GM23338 (cell line): ENCODE measurements at regions not wholly inside any gene's neighbourhood (a gene's known extent, or its start where the extent isn't known, plus 50 kb on each side); places are given as distances from the start of the nearest gene placed in this dataset.

Experiments
- ATAC-seq: fragments of 200-7000 bp; cut with Tn5 transposase; 3 replicates; pipeline ENCODE4 v1.9.1; 2020
- DNase-seq: peaks from one replicate; pipeline ENCODE4 v3.0.0-alpha.2; 2015; ENCODE audit warnings: low spot score
- H2AFZ ChIP-seq: fragments of 200-600 bp; sonication (generic); 2 replicates; pipeline ENCODE4 v1.8.0; 2016; ENCODE audit warnings: antibody characterized with exemption, mild to moderate bottlenecking, moderate library complexity
- H3F3A ChIP-seq: fragments of 200-600 bp; sonication (generic); replicated peaks from 2 replicates; pipeline ENCODE4 v1.8.0; 2017; ENCODE audit warnings: antibody characterized with exemption, mixed run types, low read depth
- H3K27ac ChIP-seq: fragments of 200-600 bp; sonication (generic); 2 replicates; pipeline ENCODE4 v1.6.1; 2016; ENCODE audit warnings: low read depth
- H3K27me3 ChIP-seq: fragments of 200-600 bp; sonication (generic); 2 replicates; pipeline ENCODE4 v1.8.0; 2016; ENCODE audit warnings: mild to moderate bottlenecking, mixed run types, moderate library complexity; ENCODE audit not compliant: insufficient read depth
- H3K36me3 ChIP-seq: fragments of 200-600 bp; sonication (generic); 2 replicates; pipeline ENCODE4 v1.8.0; 2016; ENCODE audit warnings: mild to moderate bottlenecking; ENCODE audit not compliant: insufficient read depth
- H3K4me1 ChIP-seq: fragments of 200-600 bp; sonication (generic); 2 replicates; pipeline ENCODE4 v1.8.0; 2016; ENCODE audit warnings: mild to moderate bottlenecking, moderate library complexity; ENCODE audit not compliant: insufficient read depth
- H3K4me2 ChIP-seq: fragments of 200-600 bp; sonication (generic); 2 replicates; pipeline ENCODE4 v1.7.1; 2017; ENCODE audit warnings: mixed run types
- H3K4me3 ChIP-seq: fragments of 200-600 bp; sonication (generic); 2 replicates; pipeline ENCODE4 v1.6.1; 2016; ENCODE audit warnings: mixed run types
- H3K79me2 ChIP-seq: fragments of 200-600 bp; sonication (generic); replicated peaks from 2 replicates; pipeline ENCODE4 v1.8.0; 2017; ENCODE audit warnings: mild to moderate bottlenecking; ENCODE audit not compliant: insufficient read depth
- H3K9me2 ChIP-seq: fragments of 200-600 bp; sonication (generic); 2 replicates; pipeline ENCODE4 v1.8.0; 2017; ENCODE audit not compliant: insufficient read depth
- H4K20me1 ChIP-seq: fragments of 200-600 bp; sonication (generic); replicated peaks from 2 replicates; pipeline ENCODE4 v1.8.0; 2017; ENCODE audit warnings: mild to moderate bottlenecking; ENCODE audit not compliant: insufficient read depth
- H3K27ac Mint-ChIP-seq: 2 replicates; pipeline ENCODE4 v1.8.0; 2020; ENCODE audit warnings: inconsistent platforms, mild to moderate bottlenecking, moderate library complexity, mixed read lengths
- H3K27me3 Mint-ChIP-seq: 3 replicates; pipeline ENCODE4 v1.8.0; 2022; ENCODE audit warnings: low read depth, mild to moderate bottlenecking, moderate library complexity, mixed read lengths, inconsistent platforms; ENCODE audit not compliant: insufficient read depth, poor library complexity
- H3K36me3 Mint-ChIP-seq: 3 replicates; pipeline ENCODE4 v1.8.0; 2021; ENCODE audit warnings: low read depth, mild to moderate bottlenecking, inconsistent platforms, moderate library complexity, mixed read lengths
- H3K4me1 Mint-ChIP-seq: 3 replicates; pipeline ENCODE4 v1.8.0; 2020; ENCODE audit warnings: mild to moderate bottlenecking, inconsistent platforms, mixed read lengths
- H3K4me3 Mint-ChIP-seq: 3 replicates; pipeline ENCODE4 v1.8.0; 2021; ENCODE audit warnings: moderate library complexity, mild to moderate bottlenecking, inconsistent platforms, mixed read lengths
- H3K9me3 Mint-ChIP-seq: 3 replicates; pipeline ENCODE4 v1.8.0; 2020; ENCODE audit warnings: moderate library complexity, mild to moderate bottlenecking, inconsistent platforms, mixed read lengths
- CREB1 ChIP-seq: fragments of 250-450 bp; sonication (Bioruptor Pico); IDR thresholded peaks from 2 replicates; pipeline ENCODE4 v1.5.0; 2020; ENCODE audit warnings: low read depth, mild to moderate bottlenecking, moderate library complexity
- EZH2 ChIP-seq: fragments of 200-600 bp; sonication (generic); IDR thresholded peaks from one replicate; pipeline ENCODE4 v1.8.0; 2017; ENCODE audit warnings: antibody characterized with exemption, mild to moderate bottlenecking, low read depth; ENCODE audit not compliant: unreplicated experiment
- EZH2phosphoT487 ChIP-seq: fragments of 200-600 bp; sonication (generic); IDR thresholded peaks from one replicate; pipeline ENCODE4 v1.8.1; 2018; ENCODE audit warnings: antibody characterized with exemption; ENCODE audit not compliant: unreplicated experiment
- JUNB ChIP-seq: IDR thresholded peaks from one replicate; pipeline ENCODE4 v1.6.1; 2016; ENCODE audit warnings: antibody characterized with exemption; ENCODE audit not compliant: unreplicated experiment
- POLR2AphosphoS5 ChIP-seq: IDR thresholded peaks from 2 replicates; pipeline ENCODE4 v1.6.1; 2016; ENCODE audit warnings: antibody characterized with exemption, low read depth
- STAT1 ChIP-seq: IDR thresholded peaks from one replicate; pipeline ENCODE4 v1.6.1; 2016; ENCODE audit warnings: antibody characterized with exemption; ENCODE audit not compliant: unreplicated experiment
- ZNF114 ChIP-seq: fragments of 250-450 bp; sonication (Bioruptor Pico); IDR thresholded peaks from 2 replicates; pipeline ENCODE4 v1.5.0; 2020; ENCODE audit warnings: mild to moderate bottlenecking, moderate library complexity
- ZNF331 ChIP-seq: fragments of 250-450 bp; sonication (Bioruptor Pico); IDR thresholded peaks from 2 replicates; pipeline ENCODE4 v1.5.0; 2020; ENCODE audit warnings: low read depth, mild to moderate bottlenecking, moderate library complexity
- TF ChIP-seq, protein P1 (sequence below), 2 experiments: fragments of 200-600 bp in 1 of 2; sonication (generic) in 1 of 2; conservative IDR thresholded peaks; 2 replicates each; pipeline versions ENCODE4 v1.5.1 to v1.6.1; 2016 to 2017; ENCODE audit warnings: antibody characterized with exemption in 2 of 2, low read depth in 2 of 2, mild to moderate bottlenecking in 2 of 2, moderate library complexity in 1 of 2
- TF ChIP-seq, protein P2 (sequence below): IDR thresholded peaks from one replicate; pipeline ENCODE4 v1.6.1; 2018; ENCODE audit warnings: antibody characterized with exemption; ENCODE audit not compliant: unreplicated experiment
- TF ChIP-seq, protein P3 (sequence below): fragments of 250-450 bp; sonication (Bioruptor Pico); IDR thresholded peaks from 2 replicates; pipeline ENCODE4 v1.5.0; 2020; ENCODE audit warnings: mild to moderate bottlenecking, moderate library complexity

DNA sequence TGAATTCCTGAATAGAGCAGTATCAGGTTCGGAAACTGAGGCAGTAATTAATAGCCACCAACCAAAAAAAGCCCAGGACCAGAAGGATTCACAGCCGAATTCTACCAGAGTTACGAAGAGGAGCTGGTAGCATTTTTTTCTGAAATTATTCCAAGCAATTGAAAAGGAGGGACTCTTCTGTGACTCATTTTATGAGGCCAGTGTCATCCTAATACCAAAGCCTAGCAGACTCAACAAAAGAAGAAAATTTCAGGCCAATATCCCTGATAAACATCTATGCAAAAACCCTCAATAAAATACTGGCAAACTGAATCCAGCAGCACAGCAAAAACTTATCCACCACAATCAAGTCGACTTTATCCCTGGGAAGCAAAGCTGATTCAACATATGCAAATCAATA lies 202.3 kb upstream of the SLC16A7 start (continued):
- TF ChIP-seq, protein P1, sequence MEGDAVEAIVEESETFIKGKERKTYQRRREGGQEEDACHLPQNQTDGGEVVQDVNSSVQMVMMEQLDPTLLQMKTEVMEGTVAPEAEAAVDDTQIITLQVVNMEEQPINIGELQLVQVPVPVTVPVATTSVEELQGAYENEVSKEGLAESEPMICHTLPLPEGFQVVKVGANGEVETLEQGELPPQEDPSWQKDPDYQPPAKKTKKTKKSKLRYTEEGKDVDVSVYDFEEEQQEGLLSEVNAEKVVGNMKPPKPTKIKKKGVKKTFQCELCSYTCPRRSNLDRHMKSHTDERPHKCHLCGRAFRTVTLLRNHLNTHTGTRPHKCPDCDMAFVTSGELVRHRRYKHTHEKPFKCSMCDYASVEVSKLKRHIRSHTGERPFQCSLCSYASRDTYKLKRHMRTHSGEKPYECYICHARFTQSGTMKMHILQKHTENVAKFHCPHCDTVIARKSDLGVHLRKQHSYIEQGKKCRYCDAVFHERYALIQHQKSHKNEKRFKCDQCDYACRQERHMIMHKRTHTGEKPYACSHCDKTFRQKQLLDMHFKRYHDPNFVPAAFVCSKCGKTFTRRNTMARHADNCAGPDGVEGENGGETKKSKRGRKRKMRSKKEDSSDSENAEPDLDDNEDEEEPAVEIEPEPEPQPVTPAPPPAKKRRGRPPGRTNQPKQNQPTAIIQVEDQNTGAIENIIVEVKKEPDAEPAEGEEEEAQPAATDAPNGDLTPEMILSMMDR (conservative IDR thresholded peaks at IDR 0.05; ENCODE audit: low read depth in 2 of 2), result no peak
- no peak for TF ChIP-seq CREB1

DNA sequence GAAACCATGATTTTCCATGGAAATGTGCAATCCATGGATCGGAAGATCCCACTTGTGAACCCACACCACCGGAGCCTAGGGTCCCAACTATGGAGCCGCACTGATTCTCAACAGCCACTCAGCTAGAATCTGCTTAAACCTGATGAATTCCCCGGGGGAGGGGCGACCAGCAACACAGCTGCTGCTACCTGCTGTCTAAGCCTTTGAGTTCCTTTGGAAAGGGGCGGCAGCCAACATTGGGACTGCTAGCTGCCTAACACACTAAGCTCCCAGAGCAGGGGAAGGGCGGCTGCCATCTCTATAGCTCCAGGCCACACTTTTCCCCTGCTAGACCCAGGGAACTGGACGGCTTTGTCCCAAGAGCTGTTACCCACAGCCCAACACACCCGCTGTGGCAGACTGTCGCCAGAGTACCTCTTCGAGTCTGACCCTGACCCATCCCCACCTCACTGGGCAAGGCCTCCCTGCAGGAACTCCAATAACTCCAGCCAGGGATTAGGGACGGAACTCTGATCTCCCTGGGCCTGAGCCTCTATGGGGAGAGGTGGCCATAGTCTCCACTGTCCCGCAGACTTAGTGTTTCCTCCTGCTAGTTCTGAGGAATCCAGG lies 205.8 kb upstream of the SLC16A7 start:
- DNase-seq, result peak; percentile 26
- Histone ChIP-seq H3K27ac (no peak overlapping the region), H3K4me1 (peaks cover 10% of the 10 kb centered on the region), H3F3A (no peaks in the 10 kb centered on the region), H3K27me3 (no peaks in the 10 kb centered on the region), H3K4me3 (no peak overlapping the region), H3K79me2 (no peaks in the 10 kb centered on the region), H2AFZ (no peak overlapping the region), H3K9me2 (no peaks in the 10 kb centered on the region), H3K4me2 (no peak overlapping the region), H4K20me1 (no peaks in the 10 kb centered on the region), H3K36me3 (no peaks in the 10 kb centered on the region)
- Mint-ChIP-seq H3K36me3 (peaks cover 21% of the 10 kb centered on the region), H3K9me3 (peaks cover 21% of the 10 kb centered on the region), H3K27me3 (peaks cover 4% of the 10 kb centered on the region), H3K27ac (no peak overlapping the region), H3K4me1 (peaks cover 11% of the 10 kb centered on the region), H3K4me3 (no peak overlapping the region)
- no peak for ATAC-seq
- TF ChIP-seq CREB1 (no peak), ZNF331 (no peak), STAT1 (no peak), EZH2 (no peak), POLR2AphosphoS5 (no peak), ZNF114 (CRISPR knock-in tag) (no peak), JUNB (no peak), EZH2phosphoT487 (no peak)
- TF ChIP-seq, protein P2, sequence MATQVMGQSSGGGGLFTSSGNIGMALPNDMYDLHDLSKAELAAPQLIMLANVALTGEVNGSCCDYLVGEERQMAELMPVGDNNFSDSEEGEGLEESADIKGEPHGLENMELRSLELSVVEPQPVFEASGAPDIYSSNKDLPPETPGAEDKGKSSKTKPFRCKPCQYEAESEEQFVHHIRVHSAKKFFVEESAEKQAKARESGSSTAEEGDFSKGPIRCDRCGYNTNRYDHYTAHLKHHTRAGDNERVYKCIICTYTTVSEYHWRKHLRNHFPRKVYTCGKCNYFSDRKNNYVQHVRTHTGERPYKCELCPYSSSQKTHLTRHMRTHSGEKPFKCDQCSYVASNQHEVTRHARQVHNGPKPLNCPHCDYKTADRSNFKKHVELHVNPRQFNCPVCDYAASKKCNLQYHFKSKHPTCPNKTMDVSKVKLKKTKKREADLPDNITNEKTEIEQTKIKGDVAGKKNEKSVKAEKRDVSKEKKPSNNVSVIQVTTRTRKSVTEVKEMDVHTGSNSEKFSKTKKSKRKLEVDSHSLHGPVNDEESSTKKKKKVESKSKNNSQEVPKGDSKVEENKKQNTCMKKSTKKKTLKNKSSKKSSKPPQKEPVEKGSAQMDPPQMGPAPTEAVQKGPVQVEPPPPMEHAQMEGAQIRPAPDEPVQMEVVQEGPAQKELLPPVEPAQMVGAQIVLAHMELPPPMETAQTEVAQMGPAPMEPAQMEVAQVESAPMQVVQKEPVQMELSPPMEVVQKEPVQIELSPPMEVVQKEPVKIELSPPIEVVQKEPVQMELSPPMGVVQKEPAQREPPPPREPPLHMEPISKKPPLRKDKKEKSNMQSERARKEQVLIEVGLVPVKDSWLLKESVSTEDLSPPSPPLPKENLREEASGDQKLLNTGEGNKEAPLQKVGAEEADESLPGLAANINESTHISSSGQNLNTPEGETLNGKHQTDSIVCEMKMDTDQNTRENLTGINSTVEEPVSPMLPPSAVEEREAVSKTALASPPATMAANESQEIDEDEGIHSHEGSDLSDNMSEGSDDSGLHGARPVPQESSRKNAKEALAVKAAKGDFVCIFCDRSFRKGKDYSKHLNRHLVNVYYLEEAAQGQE, result no peak
- TF ChIP-seq, protein P1 (conservative IDR thresholded peaks at IDR 0.05; ENCODE audit: low read depth in 2 of 2), result no peak
- TF ChIP-seq, protein P3, sequence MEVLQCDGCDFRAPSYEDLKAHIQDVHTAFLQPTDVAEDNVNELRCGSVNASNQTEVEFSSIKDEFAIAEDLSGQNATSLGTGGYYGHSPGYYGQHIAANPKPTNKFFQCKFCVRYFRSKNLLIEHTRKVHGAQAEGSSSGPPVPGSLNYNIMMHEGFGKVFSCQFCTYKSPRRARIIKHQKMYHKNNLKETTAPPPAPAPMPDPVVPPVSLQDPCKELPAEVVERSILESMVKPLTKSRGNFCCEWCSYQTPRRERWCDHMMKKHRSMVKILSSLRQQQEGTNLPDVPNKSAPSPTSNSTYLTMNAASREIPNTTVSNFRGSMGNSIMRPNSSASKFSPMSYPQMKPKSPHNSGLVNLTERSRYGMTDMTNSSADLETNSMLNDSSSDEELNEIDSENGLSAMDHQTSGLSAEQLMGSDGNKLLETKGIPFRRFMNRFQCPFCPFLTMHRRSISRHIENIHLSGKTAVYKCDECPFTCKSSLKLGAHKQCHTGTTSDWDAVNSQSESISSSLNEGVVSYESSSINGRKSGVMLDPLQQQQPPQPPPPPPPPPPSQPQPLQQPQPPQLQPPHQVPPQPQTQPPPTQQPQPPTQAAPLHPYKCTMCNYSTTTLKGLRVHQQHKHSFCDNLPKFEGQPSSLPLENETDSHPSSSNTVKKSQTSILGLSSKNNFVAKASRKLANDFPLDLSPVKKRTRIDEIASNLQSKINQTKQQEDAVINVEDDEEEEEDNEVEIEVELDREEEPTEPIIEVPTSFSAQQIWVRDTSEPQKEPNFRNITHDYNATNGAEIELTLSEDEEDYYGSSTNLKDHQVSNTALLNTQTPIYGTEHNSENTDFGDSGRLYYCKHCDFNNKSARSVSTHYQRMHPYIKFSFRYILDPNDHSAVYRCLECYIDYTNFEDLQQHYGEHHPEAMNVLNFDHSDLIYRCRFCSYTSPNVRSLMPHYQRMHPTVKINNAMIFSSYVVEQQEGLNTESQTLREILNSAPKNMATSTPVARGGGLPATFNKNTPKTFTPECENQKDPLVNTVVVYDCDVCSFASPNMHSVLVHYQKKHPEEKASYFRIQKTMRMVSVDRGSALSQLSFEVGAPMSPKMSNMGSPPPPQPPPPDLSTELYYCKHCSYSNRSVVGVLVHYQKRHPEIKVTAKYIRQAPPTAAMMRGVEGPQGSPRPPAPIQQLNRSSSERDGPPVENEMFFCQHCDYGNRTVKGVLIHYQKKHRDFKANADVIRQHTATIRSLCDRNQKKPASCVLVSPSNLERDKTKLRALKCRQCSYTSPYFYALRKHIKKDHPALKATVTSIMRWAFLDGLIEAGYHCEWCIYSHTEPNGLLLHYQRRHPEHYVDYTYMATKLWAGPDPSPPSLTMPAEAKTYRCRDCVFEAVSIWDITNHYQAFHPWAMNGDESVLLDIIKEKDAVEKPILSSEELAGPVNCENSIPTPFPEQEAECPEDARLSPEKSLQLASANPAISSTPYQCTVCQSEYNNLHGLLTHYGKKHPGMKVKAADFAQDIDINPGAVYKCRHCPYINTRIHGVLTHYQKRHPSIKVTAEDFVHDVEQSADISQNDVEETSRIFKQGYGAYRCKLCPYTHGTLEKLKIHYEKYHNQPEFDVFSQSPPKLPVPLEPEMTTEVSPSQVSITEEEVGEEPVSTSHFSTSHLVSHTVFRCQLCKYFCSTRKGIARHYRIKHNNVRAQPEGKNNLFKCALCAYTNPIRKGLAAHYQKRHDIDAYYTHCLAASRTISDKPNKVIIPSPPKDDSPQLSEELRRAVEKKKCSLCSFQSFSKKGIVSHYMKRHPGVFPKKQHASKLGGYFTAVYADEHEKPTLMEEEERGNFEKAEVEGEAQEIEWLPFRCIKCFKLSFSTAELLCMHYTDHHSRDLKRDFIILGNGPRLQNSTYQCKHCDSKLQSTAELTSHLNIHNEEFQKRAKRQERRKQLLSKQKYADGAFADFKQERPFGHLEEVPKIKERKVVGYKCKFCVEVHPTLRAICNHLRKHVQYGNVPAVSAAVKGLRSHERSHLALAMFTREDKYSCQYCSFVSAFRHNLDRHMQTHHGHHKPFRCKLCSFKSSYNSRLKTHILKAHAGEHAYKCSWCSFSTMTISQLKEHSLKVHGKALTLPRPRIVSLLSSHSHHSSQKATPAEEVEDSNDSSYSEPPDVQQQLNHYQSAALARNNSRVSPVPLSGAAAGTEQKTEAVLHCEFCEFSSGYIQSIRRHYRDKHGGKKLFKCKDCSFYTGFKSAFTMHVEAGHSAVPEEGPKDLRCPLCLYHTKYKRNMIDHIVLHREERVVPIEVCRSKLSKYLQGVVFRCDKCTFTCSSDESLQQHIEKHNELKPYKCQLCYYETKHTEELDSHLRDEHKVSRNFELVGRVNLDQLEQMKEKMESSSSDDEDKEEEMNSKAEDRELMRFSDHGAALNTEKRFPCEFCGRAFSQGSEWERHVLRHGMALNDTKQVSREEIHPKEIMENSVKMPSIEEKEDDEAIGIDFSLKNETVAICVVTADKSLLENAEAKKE (CRISPR knock-in tag), result no peak
